GM23338 (cell line): ENCODE measurements at regions not wholly inside any gene's neighbourhood (a gene's known extent, or its start where the extent isn't known, plus 50 kb on each side); places are given as distances from the start of the nearest gene placed in this dataset.
A peak's percentile ranks its signal among the peaks of the same experiment; 100 is the strongest.

ENCODE experiments used
- ATAC-seq: fragments of 200-7000 bp; cut with Tn5 transposase; 3 replicates; pipeline ENCODE4 v1.9.1; 2020
- DNase-seq: peaks from one replicate; pipeline ENCODE4 v3.0.0-alpha.2; 2015; ENCODE audit warnings: low spot score
- H2AFZ ChIP-seq: fragments of 200-600 bp; sonication (generic); 2 replicates; pipeline ENCODE4 v1.8.0; 2016; ENCODE audit warnings: antibody characterized with exemption, mild to moderate bottlenecking, moderate library complexity
- H3F3A ChIP-seq: fragments of 200-600 bp; sonication (generic); replicated peaks from 2 replicates; pipeline ENCODE4 v1.8.0; 2017; ENCODE audit warnings: antibody characterized with exemption, mixed run types, low read depth
- H3K27ac ChIP-seq: fragments of 200-600 bp; sonication (generic); 2 replicates; pipeline ENCODE4 v1.6.1; 2016; ENCODE audit warnings: low read depth
- H3K27me3 ChIP-seq: fragments of 200-600 bp; sonication (generic); 2 replicates; pipeline ENCODE4 v1.8.0; 2016; ENCODE audit warnings: mild to moderate bottlenecking, mixed run types, moderate library complexity; ENCODE audit not compliant: insufficient read depth
- H3K36me3 ChIP-seq: fragments of 200-600 bp; sonication (generic); 2 replicates; pipeline ENCODE4 v1.8.0; 2016; ENCODE audit warnings: mild to moderate bottlenecking; ENCODE audit not compliant: insufficient read depth
- H3K4me1 ChIP-seq: fragments of 200-600 bp; sonication (generic); 2 replicates; pipeline ENCODE4 v1.8.0; 2016; ENCODE audit warnings: mild to moderate bottlenecking, moderate library complexity; ENCODE audit not compliant: insufficient read depth
- H3K4me2 ChIP-seq: fragments of 200-600 bp; sonication (generic); 2 replicates; pipeline ENCODE4 v1.7.1; 2017; ENCODE audit warnings: mixed run types
- H3K4me3 ChIP-seq: fragments of 200-600 bp; sonication (generic); 2 replicates; pipeline ENCODE4 v1.6.1; 2016; ENCODE audit warnings: mixed run types
- H3K79me2 ChIP-seq: fragments of 200-600 bp; sonication (generic); replicated peaks from 2 replicates; pipeline ENCODE4 v1.8.0; 2017; ENCODE audit warnings: mild to moderate bottlenecking; ENCODE audit not compliant: insufficient read depth
- H3K9me2 ChIP-seq: fragments of 200-600 bp; sonication (generic); 2 replicates; pipeline ENCODE4 v1.8.0; 2017; ENCODE audit not compliant: insufficient read depth
- H4K20me1 ChIP-seq: fragments of 200-600 bp; sonication (generic); replicated peaks from 2 replicates; pipeline ENCODE4 v1.8.0; 2017; ENCODE audit warnings: mild to moderate bottlenecking; ENCODE audit not compliant: insufficient read depth
- H3K27ac Mint-ChIP-seq: 2 replicates; pipeline ENCODE4 v1.8.0; 2020; ENCODE audit warnings: inconsistent platforms, mild to moderate bottlenecking, moderate library complexity, mixed read lengths
- H3K27me3 Mint-ChIP-seq: 3 replicates; pipeline ENCODE4 v1.8.0; 2022; ENCODE audit warnings: low read depth, mild to moderate bottlenecking, moderate library complexity, mixed read lengths, inconsistent platforms; ENCODE audit not compliant: insufficient read depth, poor library complexity
- H3K36me3 Mint-ChIP-seq: 3 replicates; pipeline ENCODE4 v1.8.0; 2021; ENCODE audit warnings: low read depth, mild to moderate bottlenecking, inconsistent platforms, moderate library complexity, mixed read lengths
- H3K4me1 Mint-ChIP-seq: 3 replicates; pipeline ENCODE4 v1.8.0; 2020; ENCODE audit warnings: mild to moderate bottlenecking, inconsistent platforms, mixed read lengths
- H3K4me3 Mint-ChIP-seq: 3 replicates; pipeline ENCODE4 v1.8.0; 2021; ENCODE audit warnings: moderate library complexity, mild to moderate bottlenecking, inconsistent platforms, mixed read lengths
- H3K9me3 Mint-ChIP-seq: 3 replicates; pipeline ENCODE4 v1.8.0; 2020; ENCODE audit warnings: moderate library complexity, mild to moderate bottlenecking, inconsistent platforms, mixed read lengths
- JUNB ChIP-seq: IDR thresholded peaks from one replicate; pipeline ENCODE4 v1.6.1; 2016; ENCODE audit warnings: antibody characterized with exemption; ENCODE audit not compliant: unreplicated experiment
- NANOG ChIP-seq: IDR thresholded peaks from 2 replicates; pipeline ENCODE4 v1.6.1; 2016; ENCODE audit warnings: antibody characterized with exemption, borderline replicate concordance
- POLR2AphosphoS5 ChIP-seq: IDR thresholded peaks from 2 replicates; pipeline ENCODE4 v1.6.1; 2016; ENCODE audit warnings: antibody characterized with exemption, low read depth
- ZNF331 ChIP-seq: fragments of 250-450 bp; sonication (Bioruptor Pico); IDR thresholded peaks from 2 replicates; pipeline ENCODE4 v1.5.0; 2020; ENCODE audit warnings: low read depth, mild to moderate bottlenecking, moderate library complexity
- TF ChIP-seq, protein P1 (sequence below): IDR thresholded peaks from 2 replicates; pipeline ENCODE4 v1.6.1; 2016; ENCODE audit warnings: antibody characterized with exemption
- TF ChIP-seq, protein P2 (sequence below), 2 experiments: fragments of 200-600 bp in 1 of 2; sonication (generic) in 1 of 2; conservative IDR thresholded peaks; 2 replicates each; pipeline versions ENCODE4 v1.5.1 to v1.6.1; 2016 to 2017; ENCODE audit warnings: antibody characterized with exemption in 2 of 2, low read depth in 2 of 2, mild to moderate bottlenecking in 2 of 2, moderate library complexity in 1 of 2
- TF ChIP-seq, protein P3 (sequence below): fragments of 250-450 bp; sonication (Bioruptor Pico); IDR thresholded peaks from 2 replicates; pipeline ENCODE4 v1.5.0; 2020; ENCODE audit warnings: mild to moderate bottlenecking, moderate library complexity

DNA sequence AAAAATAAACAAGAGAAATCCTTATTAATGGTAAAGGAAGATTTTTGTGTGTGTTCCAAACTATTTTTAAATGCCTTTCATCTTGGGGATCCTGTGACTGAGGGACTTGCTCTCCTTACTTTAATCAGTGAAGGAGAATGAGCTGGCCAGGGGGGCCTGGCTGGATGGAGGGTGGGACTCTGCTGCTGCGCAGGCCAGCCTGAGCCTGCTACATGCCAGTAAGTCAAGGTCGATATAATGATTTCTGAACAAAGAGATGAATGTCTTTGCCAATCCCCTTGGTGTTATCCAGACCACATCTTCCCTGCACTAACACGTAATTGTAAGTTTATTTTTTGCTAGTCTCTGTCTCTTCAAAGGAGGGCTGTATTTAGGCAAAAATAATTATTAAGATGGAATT is 1679.2 kb upstream of the TENM3 start:
- H3K4me1 ChIP-seq = no peaks in the 10 kb centered on the region
- no peaks in the 10 kb centered on the region for H3K36me3 ChIP-seq
- no peaks in the 10 kb centered on the region for H4K20me1 ChIP-seq
- H3K27me3 ChIP-seq = no peaks in the 10 kb centered on the region
- Mint-ChIP-seq H3K9me3 (no peaks in the 10 kb centered on the region; the same call in 2 of the 3 replicates), H3K27me3 (peaks cover 5% of the 10 kb centered on the region), H3K27ac (0 out of 2 replicates have a peak overlapping the region, but pooled peaks have one; percentile 48), H3K4me3 (no peak overlapping the region), H3K4me1 (no peaks in the 10 kb centered on the region), H3K36me3 (no peaks in the 10 kb centered on the region)
- peaks cover 2% of the 10 kb centered on the region; the same call in 1 of the 2 replicates for H3K9me2 ChIP-seq
- H3K79me2 ChIP-seq = no peaks in the 10 kb centered on the region
- no peak overlapping the region; the same call in 1 of the 2 replicates for H2AFZ ChIP-seq
- DNase-seq = no peak
- no peak overlapping the region for H3K27ac ChIP-seq
- no peak overlapping the region for H3K4me3 ChIP-seq
- no peaks in the 10 kb centered on the region for H3F3A ChIP-seq
- TF ChIP-seq, protein P1, sequence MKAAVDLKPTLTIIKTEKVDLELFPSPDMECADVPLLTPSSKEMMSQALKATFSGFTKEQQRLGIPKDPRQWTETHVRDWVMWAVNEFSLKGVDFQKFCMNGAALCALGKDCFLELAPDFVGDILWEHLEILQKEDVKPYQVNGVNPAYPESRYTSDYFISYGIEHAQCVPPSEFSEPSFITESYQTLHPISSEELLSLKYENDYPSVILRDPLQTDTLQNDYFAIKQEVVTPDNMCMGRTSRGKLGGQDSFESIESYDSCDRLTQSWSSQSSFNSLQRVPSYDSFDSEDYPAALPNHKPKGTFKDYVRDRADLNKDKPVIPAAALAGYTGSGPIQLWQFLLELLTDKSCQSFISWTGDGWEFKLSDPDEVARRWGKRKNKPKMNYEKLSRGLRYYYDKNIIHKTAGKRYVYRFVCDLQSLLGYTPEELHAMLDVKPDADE = no peak
- TF ChIP-seq, protein P2, sequence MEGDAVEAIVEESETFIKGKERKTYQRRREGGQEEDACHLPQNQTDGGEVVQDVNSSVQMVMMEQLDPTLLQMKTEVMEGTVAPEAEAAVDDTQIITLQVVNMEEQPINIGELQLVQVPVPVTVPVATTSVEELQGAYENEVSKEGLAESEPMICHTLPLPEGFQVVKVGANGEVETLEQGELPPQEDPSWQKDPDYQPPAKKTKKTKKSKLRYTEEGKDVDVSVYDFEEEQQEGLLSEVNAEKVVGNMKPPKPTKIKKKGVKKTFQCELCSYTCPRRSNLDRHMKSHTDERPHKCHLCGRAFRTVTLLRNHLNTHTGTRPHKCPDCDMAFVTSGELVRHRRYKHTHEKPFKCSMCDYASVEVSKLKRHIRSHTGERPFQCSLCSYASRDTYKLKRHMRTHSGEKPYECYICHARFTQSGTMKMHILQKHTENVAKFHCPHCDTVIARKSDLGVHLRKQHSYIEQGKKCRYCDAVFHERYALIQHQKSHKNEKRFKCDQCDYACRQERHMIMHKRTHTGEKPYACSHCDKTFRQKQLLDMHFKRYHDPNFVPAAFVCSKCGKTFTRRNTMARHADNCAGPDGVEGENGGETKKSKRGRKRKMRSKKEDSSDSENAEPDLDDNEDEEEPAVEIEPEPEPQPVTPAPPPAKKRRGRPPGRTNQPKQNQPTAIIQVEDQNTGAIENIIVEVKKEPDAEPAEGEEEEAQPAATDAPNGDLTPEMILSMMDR (conservative IDR thresholded peaks at IDR 0.05; ENCODE audit: low read depth in 2 of 2) = no peak
- TF ChIP-seq NANOG = no peak
- TF ChIP-seq ZNF331 (CRISPR knock-in tag) = no peak
- TF ChIP-seq, protein P3, sequence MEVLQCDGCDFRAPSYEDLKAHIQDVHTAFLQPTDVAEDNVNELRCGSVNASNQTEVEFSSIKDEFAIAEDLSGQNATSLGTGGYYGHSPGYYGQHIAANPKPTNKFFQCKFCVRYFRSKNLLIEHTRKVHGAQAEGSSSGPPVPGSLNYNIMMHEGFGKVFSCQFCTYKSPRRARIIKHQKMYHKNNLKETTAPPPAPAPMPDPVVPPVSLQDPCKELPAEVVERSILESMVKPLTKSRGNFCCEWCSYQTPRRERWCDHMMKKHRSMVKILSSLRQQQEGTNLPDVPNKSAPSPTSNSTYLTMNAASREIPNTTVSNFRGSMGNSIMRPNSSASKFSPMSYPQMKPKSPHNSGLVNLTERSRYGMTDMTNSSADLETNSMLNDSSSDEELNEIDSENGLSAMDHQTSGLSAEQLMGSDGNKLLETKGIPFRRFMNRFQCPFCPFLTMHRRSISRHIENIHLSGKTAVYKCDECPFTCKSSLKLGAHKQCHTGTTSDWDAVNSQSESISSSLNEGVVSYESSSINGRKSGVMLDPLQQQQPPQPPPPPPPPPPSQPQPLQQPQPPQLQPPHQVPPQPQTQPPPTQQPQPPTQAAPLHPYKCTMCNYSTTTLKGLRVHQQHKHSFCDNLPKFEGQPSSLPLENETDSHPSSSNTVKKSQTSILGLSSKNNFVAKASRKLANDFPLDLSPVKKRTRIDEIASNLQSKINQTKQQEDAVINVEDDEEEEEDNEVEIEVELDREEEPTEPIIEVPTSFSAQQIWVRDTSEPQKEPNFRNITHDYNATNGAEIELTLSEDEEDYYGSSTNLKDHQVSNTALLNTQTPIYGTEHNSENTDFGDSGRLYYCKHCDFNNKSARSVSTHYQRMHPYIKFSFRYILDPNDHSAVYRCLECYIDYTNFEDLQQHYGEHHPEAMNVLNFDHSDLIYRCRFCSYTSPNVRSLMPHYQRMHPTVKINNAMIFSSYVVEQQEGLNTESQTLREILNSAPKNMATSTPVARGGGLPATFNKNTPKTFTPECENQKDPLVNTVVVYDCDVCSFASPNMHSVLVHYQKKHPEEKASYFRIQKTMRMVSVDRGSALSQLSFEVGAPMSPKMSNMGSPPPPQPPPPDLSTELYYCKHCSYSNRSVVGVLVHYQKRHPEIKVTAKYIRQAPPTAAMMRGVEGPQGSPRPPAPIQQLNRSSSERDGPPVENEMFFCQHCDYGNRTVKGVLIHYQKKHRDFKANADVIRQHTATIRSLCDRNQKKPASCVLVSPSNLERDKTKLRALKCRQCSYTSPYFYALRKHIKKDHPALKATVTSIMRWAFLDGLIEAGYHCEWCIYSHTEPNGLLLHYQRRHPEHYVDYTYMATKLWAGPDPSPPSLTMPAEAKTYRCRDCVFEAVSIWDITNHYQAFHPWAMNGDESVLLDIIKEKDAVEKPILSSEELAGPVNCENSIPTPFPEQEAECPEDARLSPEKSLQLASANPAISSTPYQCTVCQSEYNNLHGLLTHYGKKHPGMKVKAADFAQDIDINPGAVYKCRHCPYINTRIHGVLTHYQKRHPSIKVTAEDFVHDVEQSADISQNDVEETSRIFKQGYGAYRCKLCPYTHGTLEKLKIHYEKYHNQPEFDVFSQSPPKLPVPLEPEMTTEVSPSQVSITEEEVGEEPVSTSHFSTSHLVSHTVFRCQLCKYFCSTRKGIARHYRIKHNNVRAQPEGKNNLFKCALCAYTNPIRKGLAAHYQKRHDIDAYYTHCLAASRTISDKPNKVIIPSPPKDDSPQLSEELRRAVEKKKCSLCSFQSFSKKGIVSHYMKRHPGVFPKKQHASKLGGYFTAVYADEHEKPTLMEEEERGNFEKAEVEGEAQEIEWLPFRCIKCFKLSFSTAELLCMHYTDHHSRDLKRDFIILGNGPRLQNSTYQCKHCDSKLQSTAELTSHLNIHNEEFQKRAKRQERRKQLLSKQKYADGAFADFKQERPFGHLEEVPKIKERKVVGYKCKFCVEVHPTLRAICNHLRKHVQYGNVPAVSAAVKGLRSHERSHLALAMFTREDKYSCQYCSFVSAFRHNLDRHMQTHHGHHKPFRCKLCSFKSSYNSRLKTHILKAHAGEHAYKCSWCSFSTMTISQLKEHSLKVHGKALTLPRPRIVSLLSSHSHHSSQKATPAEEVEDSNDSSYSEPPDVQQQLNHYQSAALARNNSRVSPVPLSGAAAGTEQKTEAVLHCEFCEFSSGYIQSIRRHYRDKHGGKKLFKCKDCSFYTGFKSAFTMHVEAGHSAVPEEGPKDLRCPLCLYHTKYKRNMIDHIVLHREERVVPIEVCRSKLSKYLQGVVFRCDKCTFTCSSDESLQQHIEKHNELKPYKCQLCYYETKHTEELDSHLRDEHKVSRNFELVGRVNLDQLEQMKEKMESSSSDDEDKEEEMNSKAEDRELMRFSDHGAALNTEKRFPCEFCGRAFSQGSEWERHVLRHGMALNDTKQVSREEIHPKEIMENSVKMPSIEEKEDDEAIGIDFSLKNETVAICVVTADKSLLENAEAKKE (CRISPR knock-in tag) = no peak
- no peak for TF ChIP-seq JUNB
- TF ChIP-seq POLR2AphosphoS5 = no peak
- ATAC-seq = no peak
- H3K4me2 ChIP-seq = no peak overlapping the region
